SK-N-SH (cell line): ENCODE measurements at regions not wholly inside any gene's neighbourhood (a gene's known extent, or its start where the extent isn't known, plus 50 kb on each side); places are given as distances from the start of the nearest gene placed in this dataset.
"Not testable (repeated sequence)": the region's sequence is repeated elsewhere in the genome, so short reads cannot be mapped to it uniquely, and the experiment has no call there.

ENCODE experiments used
- CTCF ChIA-PET: fragments of 300-600, 350-600 bp; formaldehyde crosslinking; extraction: SDS; loops from one replicate; lab custom pipeline; 2021; lab: Yijun Ruan, JAX
- POLR2A ChIA-PET: fragments of 350-600 bp; sonication (Branson Sonifier 250); formaldehyde crosslinking; extraction: SDS; loops from one replicate; lab custom pipeline; 2020; ENCODE audit warnings: antibody characterized with exemption, inconsistent platforms; lab: Yijun Ruan, JAX
- DNase-seq: peaks from one replicate; pipeline ENCODE4 v3.0.0; 2012
- H2AFZ ChIP-seq: fragments of 200-600 bp; sonication (generic); 2 replicates; pipeline ENCODE4 v1.8.1; 2016; ENCODE audit warnings: antibody characterized with exemption, mild to moderate bottlenecking, low read depth
- H3F3A ChIP-seq: fragments of 200-600 bp; sonication (generic); replicated peaks from 2 replicates; pipeline ENCODE3; 2016; ENCODE audit warnings: antibody characterized with exemption, mild to moderate bottlenecking; ENCODE audit not compliant: insufficient read depth
- H3K27ac ChIP-seq, 2 experiments: fragments of 200-500 bp in 1 of 2; fragments of 200-600 bp in 1 of 2; sonication (Bioruptor generic) in 1 of 2; sonication (generic), shearing (Covaris generic) in 1 of 2; 2 replicates each; pipeline versions ENCODE4 v1.5.1 to v1.6.1; 2014 to 2016; ENCODE audit warnings: low read depth in 2 of 2, inconsistent platforms in 1 of 2, low read length in 1 of 2, mild to moderate bottlenecking in 1 of 2, mixed read lengths in 1 of 2
- H3K27me3 ChIP-seq: fragments of 200-600 bp; sonication (generic), shearing (Covaris generic); 2 replicates; pipeline ENCODE4 v1.6.1; 2016; ENCODE audit warnings: mixed run types; ENCODE audit not compliant: insufficient read depth
- H3K36me3 ChIP-seq, 2 experiments: fragments of 200-500 bp in 1 of 2; fragments of 200-600 bp in 1 of 2; sonication (Bioruptor generic) in 1 of 2; sonication (generic) in 1 of 2; replicated peaks in 1 of 2; 2 replicates each; pipeline versions ENCODE3 to v1.5.1; 2014 to 2016; ENCODE audit warnings: low read length in 1 of 2, mild to moderate bottlenecking in 1 of 2; ENCODE audit not compliant: insufficient read depth in 2 of 2, control insufficient read depth in 1 of 2
- H3K4me1 ChIP-seq, 2 experiments: fragments of 200-500 bp in 1 of 2; fragments of 200-600 bp in 1 of 2; sonication (Bioruptor generic) in 1 of 2; sonication (generic), shearing (Covaris generic) in 1 of 2; 2 replicates each; pipeline versions ENCODE4 v1.5.1 to v1.6.1; 2014 to 2016; ENCODE audit warnings: low read depth in 1 of 2, low read length in 1 of 2, mixed run types in 1 of 2; ENCODE audit not compliant: insufficient read depth in 2 of 2, control insufficient read depth in 1 of 2
- H3K4me2 ChIP-seq: fragments of 200-600 bp; sonication (generic), shearing (Covaris generic); 2 replicates; pipeline ENCODE4 v1.6.1; 2017; ENCODE audit warnings: mixed run types
- H3K4me3 ChIP-seq, 2 experiments: fragments of 200-500 bp in 1 of 2; fragments of 200-600 bp in 1 of 2; sonication (Bioruptor generic) in 1 of 2; sonication (generic), shearing (Covaris generic) in 1 of 2; 2 replicates each; pipeline versions ENCODE4 v1.5.1 to v1.8.1; 2014 to 2016; ENCODE audit warnings: low read depth in 2 of 2, inconsistent platforms in 1 of 2, low read length in 1 of 2, mild to moderate bottlenecking in 1 of 2, mixed read lengths in 1 of 2, moderate library complexity in 1 of 2
- H3K79me2 ChIP-seq: fragments of 200-600 bp; sonication (generic); 2 replicates; pipeline ENCODE4 v1.8.1; 2017; ENCODE audit warnings: mild to moderate bottlenecking; ENCODE audit not compliant: insufficient read depth
- H3K9ac ChIP-seq: fragments of 200-600 bp; sonication (generic); 2 replicates; pipeline ENCODE4 v1.6.1; 2017; ENCODE audit warnings: mixed run types
- H3K9me2 ChIP-seq: fragments of 200-600 bp; sonication (generic); 2 replicates; pipeline ENCODE4 v1.6.1; 2017; ENCODE audit warnings: mixed run types
- H3K9me3 ChIP-seq: fragments of 200-600 bp; sonication (generic); 2 replicates; pipeline ENCODE4 v1.6.1; 2017; ENCODE audit warnings: mixed run types, mild to moderate bottlenecking, moderate library complexity
- H4K20me1 ChIP-seq: fragments of 200-600 bp; sonication (generic); 2 replicates; pipeline ENCODE4 v1.6.1; 2017; ENCODE audit warnings: mild to moderate bottlenecking, mixed run types; ENCODE audit not compliant: insufficient read depth
- GABPA ChIP-seq: IDR thresholded peaks from 2 replicates; pipeline ENCODE4 v1.4.0; 2012; ENCODE audit warnings: low read depth, mild to moderate bottlenecking
- GATA2 ChIP-seq: sonication (generic); formaldehyde crosslinking; IDR thresholded peaks from 2 replicates; pipeline ENCODE4 v1.5.0; 2020; ENCODE audit warnings: mild to moderate bottlenecking, missing genetic modification reagents
- NFIC ChIP-seq: IDR thresholded peaks from 2 replicates; pipeline ENCODE4 v1.4.0; 2012; ENCODE audit warnings: borderline replicate concordance
- POLR2AphosphoS5 ChIP-seq: IDR thresholded peaks from 2 replicates; pipeline ENCODE4 v1.6.1; 2012; ENCODE audit warnings: low read depth, low read length
- RAD21 ChIP-seq: IDR thresholded peaks from 2 replicates; pipeline ENCODE4 v1.6.1; 2012; ENCODE audit warnings: mild to moderate bottlenecking, low read length
- RCOR1 ChIP-seq: fragments of 150-350 bp; IDR thresholded peaks from 2 replicates; pipeline ENCODE4 v1.6.1; 2017; ENCODE audit warnings: antibody characterized with exemption, low read length
- RXRA ChIP-seq: IDR thresholded peaks from 2 replicates; pipeline ENCODE4 v1.4.0; 2012; ENCODE audit warnings: low read depth, mild to moderate bottlenecking, borderline replicate concordance
- SMC3 ChIP-seq: IDR thresholded peaks from 2 replicates; pipeline ENCODE4 v1.6.1; 2012; ENCODE audit warnings: low read depth, low read length, improper control_type of control experiment
- YY1 ChIP-seq: IDR thresholded peaks from 2 replicates; pipeline ENCODE4 v1.4.0; 2012; ENCODE audit warnings: low read depth, mild to moderate bottlenecking
- WGBS: methylation state at CpG from one replicate; pipeline ENCODE4 v1.1.6; 2017; ENCODE audit warnings: low lambda C conversion rate; 5-methylcytosine and 5-hydroxymethylcytosine counted together
- TF ChIP-seq, protein P1 (sequence below): IDR thresholded peaks from 2 replicates; pipeline ENCODE4; 2012
- TF ChIP-seq, protein P2 (sequence below): IDR thresholded peaks from 2 replicates; pipeline ENCODE4 v1.4.0; 2012; ENCODE audit warnings: low read depth, borderline replicate concordance
- TF ChIP-seq, protein P3 (sequence below): fragments of 150-350 bp; IDR thresholded peaks from 2 replicates; pipeline ENCODE4 v1.6.1; 2016; ENCODE audit warnings: mild to moderate bottlenecking, low read depth, low read length
- TF ChIP-seq, protein P4 (sequence below): fragments of 150-350 bp; IDR thresholded peaks from 2 replicates; pipeline ENCODE4 v1.6.1; 2017; ENCODE audit warnings: antibody characterized with exemption, low read length, low read depth, borderline replicate concordance
- TF ChIP-seq, protein P5 (sequence below): IDR thresholded peaks from 2 replicates; pipeline ENCODE4 v1.4.0; 2012; ENCODE audit warnings: low read depth, borderline replicate concordance

DNA sequence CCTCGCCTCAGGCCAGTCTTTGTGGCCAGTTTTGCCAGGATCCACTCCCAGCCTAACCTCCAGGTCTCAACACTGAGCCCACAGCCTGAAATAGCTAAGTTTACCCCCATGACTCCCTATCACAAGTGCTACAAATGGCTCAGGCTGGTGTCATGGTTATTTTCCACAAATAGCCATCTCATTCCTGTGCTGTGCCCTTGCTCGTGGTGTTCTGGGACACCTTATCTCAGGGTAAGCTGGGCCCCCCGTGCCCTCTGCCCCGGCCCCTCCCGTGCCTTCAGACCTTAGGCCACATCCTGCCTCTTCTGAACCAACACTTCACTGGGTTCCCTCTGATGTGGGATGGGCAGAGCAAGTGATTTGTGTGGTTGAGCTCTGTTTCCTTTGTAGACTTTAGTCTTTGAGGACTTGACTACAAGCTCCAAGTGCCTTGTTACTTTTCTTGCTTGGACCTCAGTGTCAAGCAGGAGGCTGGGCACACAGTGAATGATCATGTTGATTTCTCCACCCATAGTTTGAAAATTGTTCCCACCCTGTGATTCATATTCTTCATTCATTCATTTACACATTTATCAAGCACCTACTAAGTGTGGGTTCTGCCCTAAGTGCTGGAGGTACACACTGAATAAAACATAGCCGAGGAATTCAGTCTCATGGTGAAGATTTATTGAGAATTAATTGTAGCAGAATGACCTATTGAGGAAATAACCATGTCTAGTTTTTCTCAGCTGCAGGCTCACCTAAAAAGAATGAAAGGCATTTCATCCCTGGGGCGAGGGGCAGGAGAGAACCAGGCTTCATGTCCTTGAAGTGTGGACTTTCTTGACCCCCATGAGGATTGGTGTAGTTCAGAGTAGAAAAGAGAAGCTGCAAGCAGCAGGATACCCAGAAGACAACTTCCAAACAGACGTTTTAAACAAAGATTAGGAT is 84.5 kb upstream of the CTNNA1 start:
- Histone ChIP-seq H3K79me2 (no peaks in the 10 kb centered on the region), H4K20me1 (no peaks in the 10 kb centered on the region), H3K4me2 (no peak overlapping the region), H3K4me3 (no peak overlapping the region), H3K9me2 (no peaks in the 10 kb centered on the region), H3K4me1 (no peaks in the 10 kb centered on the region), H3K27ac (no peak overlapping the region), H2AFZ (no peak overlapping the region), H3K9me3 (no peaks in the 10 kb centered on the region), H3F3A (no peaks in the 10 kb centered on the region), H3K9ac (no peak overlapping the region), H3K27me3 (no peaks in the 10 kb centered on the region), H3K36me3 (no peaks in the 10 kb centered on the region)
- no peak for DNase-seq
- ChIA-PET POLR2A (no interaction called here), CTCF (no interaction called here)
- TF ChIP-seq GABPA: no peak
- TF ChIP-seq SMC3: no peak
- no peak for TF ChIP-seq GATA2 (CRISPR knock-in tag)
- no peak for TF ChIP-seq POLR2AphosphoS5
- TF ChIP-seq, protein P1, sequence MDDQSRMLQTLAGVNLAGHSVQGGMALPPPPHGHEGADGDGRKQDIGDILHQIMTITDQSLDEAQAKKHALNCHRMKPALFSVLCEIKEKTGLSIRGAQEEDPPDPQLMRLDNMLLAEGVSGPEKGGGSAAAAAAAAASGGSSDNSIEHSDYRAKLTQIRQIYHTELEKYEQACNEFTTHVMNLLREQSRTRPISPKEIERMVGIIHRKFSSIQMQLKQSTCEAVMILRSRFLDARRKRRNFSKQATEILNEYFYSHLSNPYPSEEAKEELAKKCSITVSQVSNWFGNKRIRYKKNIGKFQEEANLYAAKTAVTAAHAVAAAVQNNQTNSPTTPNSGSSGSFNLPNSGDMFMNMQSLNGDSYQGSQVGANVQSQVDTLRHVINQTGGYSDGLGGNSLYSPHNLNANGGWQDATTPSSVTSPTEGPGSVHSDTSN: no peak
- 60% methylated on average over 8 of the region's 8 CpGs for WGBS

DNA sequence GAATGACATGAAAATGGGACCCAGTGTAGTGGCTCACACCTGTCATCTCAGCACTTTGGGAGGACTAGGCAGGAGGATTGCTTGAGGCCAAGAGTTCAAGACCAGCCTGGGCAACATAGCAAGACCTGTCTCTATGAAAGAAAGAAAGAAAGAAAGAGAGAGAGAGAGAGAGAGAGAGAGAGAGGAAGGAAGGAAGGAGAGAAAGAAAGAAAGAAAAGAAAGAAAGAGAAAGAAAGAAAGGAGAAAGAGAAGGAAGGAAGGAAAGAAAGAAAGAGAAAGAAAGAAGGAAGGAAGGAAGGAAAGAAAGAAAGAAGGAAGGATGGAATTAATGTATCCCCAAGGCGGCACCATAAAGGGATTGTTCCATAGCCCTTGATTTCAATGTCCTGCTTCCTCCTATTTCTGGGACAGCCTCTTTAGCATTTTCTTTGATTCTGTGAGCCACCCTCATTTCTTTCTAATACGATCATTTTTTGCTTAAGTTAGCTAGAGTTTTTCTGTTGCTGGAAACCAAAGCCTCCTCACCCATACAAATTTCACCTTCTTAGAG is 85.4 kb upstream of the CTNNA1 start:
- H3K27me3 ChIP-seq, H3K4me3 ChIP-seq, H3K36me3 ChIP-seq, POLR2A ChIA-PET, H3K79me2 ChIP-seq, H3K9me3 ChIP-seq, DNase-seq, H3K27ac ChIP-seq, CTCF ChIA-PET, H3K9ac ChIP-seq, H2AFZ ChIP-seq, H3K9me2 ChIP-seq, H3K4me2 ChIP-seq, H4K20me1 ChIP-seq, H3F3A ChIP-seq, H3K4me1 ChIP-seq: not testable (repeated sequence)
- 79% methylated on average over 2 of the region's 2 CpGs for WGBS

DNA sequence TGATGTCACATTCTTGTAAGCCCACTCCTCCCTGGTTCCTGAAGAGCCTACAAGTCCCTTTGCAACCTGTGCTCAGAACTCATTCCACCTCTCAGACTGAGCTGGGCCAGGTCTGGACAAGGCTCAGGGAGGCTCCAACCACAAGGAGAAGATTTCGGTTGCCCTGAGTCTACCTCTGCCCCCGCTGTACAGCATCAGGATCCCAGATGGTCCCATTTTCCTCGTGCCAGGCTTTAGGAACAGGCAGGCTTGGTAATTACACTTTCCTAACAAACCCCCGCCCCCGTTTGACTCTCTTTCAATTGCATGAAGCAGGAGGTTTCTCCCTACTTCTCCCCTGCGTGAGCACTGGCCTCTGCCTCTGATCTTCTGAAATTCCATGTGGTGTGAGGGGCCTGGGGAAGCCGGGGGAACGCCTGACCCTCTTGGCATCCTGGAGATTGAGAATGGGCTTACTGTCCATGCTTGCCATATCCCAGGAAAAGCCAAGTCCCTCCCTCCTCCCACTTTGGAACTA is 86.9 kb upstream of the CTNNA1 start:
- Histone ChIP-seq H3F3A (no peaks in the 10 kb centered on the region), H3K4me2 (no peak overlapping the region), H3K79me2 (no peaks in the 10 kb centered on the region), H2AFZ (no peak overlapping the region), H3K4me1 (peaks cover 0 to 9% of the 10 kb centered on the region in 2 experiments; a peak in 1 of 4 replicates), H3K27ac (no peak overlapping the region), H3K9me3 (no peaks in the 10 kb centered on the region), H3K4me3 (no peak overlapping the region), H3K9me2 (no peaks in the 10 kb centered on the region), H4K20me1 (no peaks in the 10 kb centered on the region), H3K9ac (no peak overlapping the region), H3K27me3 (no peaks in the 10 kb centered on the region), H3K36me3 (no peaks in the 10 kb centered on the region)
- WGBS: 75% methylated on average over 8 of the region's 8 CpGs
- ChIA-PET CTCF (no interaction called here), POLR2A (no interaction called here)
- DNase-seq: no peak
- TF ChIP-seq RXRA (no peak), NFIC (no peak), RCOR1 (no peak), RAD21 (no peak), YY1 (no peak)
- TF ChIP-seq, protein P2, sequence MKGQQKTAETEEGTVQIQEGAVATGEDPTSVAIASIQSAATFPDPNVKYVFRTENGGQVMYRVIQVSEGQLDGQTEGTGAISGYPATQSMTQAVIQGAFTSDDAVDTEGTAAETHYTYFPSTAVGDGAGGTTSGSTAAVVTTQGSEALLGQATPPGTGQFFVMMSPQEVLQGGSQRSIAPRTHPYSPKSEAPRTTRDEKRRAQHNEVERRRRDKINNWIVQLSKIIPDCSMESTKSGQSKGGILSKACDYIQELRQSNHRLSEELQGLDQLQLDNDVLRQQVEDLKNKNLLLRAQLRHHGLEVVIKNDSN: no peak
- TF ChIP-seq, protein P3, sequence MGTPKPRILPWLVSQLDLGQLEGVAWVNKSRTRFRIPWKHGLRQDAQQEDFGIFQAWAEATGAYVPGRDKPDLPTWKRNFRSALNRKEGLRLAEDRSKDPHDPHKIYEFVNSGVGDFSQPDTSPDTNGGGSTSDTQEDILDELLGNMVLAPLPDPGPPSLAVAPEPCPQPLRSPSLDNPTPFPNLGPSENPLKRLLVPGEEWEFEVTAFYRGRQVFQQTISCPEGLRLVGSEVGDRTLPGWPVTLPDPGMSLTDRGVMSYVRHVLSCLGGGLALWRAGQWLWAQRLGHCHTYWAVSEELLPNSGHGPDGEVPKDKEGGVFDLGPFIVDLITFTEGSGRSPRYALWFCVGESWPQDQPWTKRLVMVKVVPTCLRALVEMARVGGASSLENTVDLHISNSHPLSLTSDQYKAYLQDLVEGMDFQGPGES: no peak
- TF ChIP-seq, protein P4, sequence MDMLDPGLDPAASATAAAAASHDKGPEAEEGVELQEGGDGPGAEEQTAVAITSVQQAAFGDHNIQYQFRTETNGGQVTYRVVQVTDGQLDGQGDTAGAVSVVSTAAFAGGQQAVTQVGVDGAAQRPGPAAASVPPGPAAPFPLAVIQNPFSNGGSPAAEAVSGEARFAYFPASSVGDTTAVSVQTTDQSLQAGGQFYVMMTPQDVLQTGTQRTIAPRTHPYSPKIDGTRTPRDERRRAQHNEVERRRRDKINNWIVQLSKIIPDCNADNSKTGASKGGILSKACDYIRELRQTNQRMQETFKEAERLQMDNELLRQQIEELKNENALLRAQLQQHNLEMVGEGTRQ: no peak
- TF ChIP-seq, protein P5, sequence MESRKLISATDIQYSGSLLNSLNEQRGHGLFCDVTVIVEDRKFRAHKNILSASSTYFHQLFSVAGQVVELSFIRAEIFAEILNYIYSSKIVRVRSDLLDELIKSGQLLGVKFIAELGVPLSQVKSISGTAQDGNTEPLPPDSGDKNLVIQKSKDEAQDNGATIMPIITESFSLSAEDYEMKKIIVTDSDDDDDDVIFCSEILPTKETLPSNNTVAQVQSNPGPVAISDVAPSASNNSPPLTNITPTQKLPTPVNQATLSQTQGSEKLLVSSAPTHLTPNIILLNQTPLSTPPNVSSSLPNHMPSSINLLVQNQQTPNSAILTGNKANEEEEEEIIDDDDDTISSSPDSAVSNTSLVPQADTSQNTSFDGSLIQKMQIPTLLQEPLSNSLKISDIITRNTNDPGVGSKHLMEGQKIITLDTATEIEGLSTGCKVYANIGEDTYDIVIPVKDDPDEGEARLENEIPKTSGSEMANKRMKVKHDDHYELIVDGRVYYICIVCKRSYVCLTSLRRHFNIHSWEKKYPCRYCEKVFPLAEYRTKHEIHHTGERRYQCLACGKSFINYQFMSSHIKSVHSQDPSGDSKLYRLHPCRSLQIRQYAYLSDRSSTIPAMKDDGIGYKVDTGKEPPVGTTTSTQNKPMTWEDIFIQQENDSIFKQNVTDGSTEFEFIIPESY: no peak
